ENCODE measurements at regions not wholly inside any gene's neighbourhood (a gene's known extent, or its start where the extent isn't known, plus 50 kb on each side); places are given as distances from the start of the nearest gene placed in this dataset.

- TF ChIP-seq CTCF (IDR thresholded peaks at IDR 0.05) (no peak), POLR2A (IDR thresholded peaks at IDR 0.05) (no peak)
Measured at GRCh38 chr1:243916160-243916559, 66.1 kb upstream of the AKT3 start.
